Renal cortical epithelial cell (primary cell): ENCODE measurements at regions not wholly inside any gene's neighbourhood (a gene's known extent, or its start where the extent isn't known, plus 50 kb on each side); places are given as distances from the start of the nearest gene placed in this dataset.
"Not testable (repeated sequence)": the region's sequence is repeated elsewhere in the genome, so short reads cannot be mapped to it uniquely, and the experiment has no call there.

Experiments used
- DNase-seq: peaks from one replicate; pipeline ENCODE4 v3.0.0-alpha.2; 2011; ENCODE audit warnings: low read depth

GRCh38 chr7:55303220-55303619 is 61.9 kb upstream of the LANCL2 start:
- DNase-seq, result no peak

GRCh38 chr7:55304018-55304762 is 60.9 kb upstream of the LANCL2 start:
- DNase-seq, result no peak

DNA sequence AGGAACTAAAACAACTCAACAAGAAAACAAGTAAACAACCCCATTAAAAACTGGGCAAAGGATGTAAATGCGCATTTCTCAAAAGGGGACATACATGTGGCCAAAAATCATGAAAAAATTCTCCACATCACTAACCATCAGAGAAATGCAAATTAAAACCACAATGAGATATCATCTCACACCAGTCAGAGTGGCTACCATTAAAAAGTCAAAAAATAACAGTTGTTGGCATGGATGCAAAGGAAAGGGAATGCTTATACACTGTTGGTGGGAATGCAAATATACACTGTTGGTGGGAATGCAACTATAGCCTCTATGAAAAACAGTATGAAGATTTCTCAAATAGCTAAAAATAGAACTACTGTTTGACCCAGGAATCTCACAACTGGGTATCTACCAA is 60.0 kb upstream of the LANCL2 start:
- DNase-seq, result no peak

DNA sequence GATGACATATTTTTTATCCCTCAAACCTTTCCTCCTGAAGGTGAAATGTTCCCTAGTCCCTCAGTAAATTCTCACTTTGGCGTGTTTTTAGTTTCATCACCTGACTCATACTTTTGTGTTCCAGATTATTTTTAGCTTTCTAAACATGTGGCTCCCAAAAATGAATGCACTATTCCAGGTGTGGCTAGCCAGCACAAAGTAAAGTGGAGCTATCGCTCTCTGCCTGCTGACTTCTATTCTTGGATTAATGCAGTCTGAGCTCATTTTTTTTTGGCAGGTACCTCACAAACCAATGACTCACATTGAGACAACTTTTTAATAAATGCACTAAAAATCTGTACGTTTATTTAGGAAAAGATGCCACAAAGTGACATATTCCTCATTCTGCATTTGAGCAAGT is 58.8 kb upstream of the LANCL2 start:
- no peak for DNase-seq

- no peak for DNase-seq
Measured at GRCh38 chr7:55307123-55307916, 57.8 kb upstream of the LANCL2 start.

GRCh38 chr7:55308186-55308929 is 56.8 kb upstream of the LANCL2 start:
- DNase-seq, result peak; percentile 2

- no peak for DNase-seq
Measured at GRCh38 chr7:55309040-55309991, 55.8 kb upstream of the LANCL2 start.

- no peak for DNase-seq
Measured at GRCh38 chr7:55310287-55311025, 54.7 kb upstream of the LANCL2 start.

- DNase-seq, result not testable (repeated sequence)
Measured at GRCh38 chr7:55311892-55312291, 53.2 kb upstream of the LANCL2 start.

- DNase-seq, result not testable (repeated sequence)
Measured at GRCh38 chr7:55313671-55314070, 51.5 kb upstream of the LANCL2 start.

- DNase-seq, result no peak
Measured at GRCh38 chr7:55314967-55315366, 50.2 kb upstream of the LANCL2 start.
